ENCODE measurements at regions not wholly inside any gene's neighbourhood (a gene's known extent, or its start where the extent isn't known, plus 50 kb on each side); places are given as distances from the start of the nearest gene placed in this dataset.

DNA sequence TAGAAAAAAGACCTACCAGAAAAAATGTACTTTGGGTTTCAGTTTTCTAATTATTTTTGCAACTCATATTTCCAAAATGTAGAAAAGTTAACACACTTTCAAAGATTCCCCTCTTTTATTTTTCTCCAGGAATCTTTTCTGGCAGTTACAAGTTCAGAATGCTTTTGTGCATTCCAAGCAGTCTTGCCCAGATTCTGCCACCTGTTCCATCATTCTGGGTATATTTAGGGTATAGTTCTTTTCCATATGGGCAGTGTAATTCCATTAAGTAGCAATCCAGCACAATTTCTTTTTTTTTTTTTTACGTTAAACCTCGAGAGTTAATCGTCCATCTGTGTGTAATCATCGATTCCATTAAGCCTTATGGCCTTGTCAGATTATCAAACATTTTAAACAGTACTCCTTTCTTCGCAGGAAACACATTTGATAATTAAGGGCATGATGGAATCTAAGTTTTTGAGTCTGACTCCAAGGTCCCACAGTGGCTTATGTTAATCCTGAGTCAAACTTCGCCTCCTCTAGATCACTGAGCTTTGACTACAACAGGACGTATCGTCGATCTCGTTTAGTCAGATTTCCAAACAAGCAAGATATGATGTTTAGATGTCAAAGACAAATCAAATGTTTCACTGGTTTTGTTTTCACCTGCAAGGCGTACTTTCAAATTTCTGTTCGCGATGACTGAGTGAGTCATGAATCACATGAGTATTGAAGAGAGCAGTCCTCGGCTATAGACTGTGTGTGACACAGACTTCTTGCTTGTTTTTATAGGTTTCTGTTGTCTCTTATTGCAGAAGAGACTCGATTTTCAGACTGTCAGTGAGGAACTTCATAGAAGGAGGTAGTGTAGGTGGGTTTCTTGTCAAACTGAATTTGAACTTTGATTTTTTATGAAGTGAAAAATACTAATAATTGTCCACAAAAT, 118.9 kb upstream of the GK2 start:
- Histone ChIP-seq H3K14ac (replicated peaks; ENCODE audit: low read depth, low read length) (no peak overlapping the region), H2BK120ac (ENCODE audit: low read depth, low read length) (no peak overlapping the region), H3K4me3 (ENCODE audit: insufficient read depth, low read depth, low read length) (no peak overlapping the region), H3K79me1 (ENCODE audit: low read depth in 1 of 2, low read length in 2 of 2) (no peaks in the 10 kb centered on the region), H2BK20ac (ENCODE audit: low read depth, low read length) (no peak overlapping the region), H3K4me1 (ENCODE audit: control insufficient read depth, insufficient read depth, low read length) (no peaks in the 10 kb centered on the region), H3K27ac (ENCODE audit: insufficient read depth, low read length) (no peak overlapping the region), H2BK5ac (ENCODE audit: low read depth, low read length, poor library complexity, severe bottlenecking) (no peak overlapping the region), H2AK9ac (replicated peaks; ENCODE audit: low read depth, low read length, poor library complexity) (no peak overlapping the region), H3K9ac (ENCODE audit: low read depth, low read length) (no peak overlapping the region), H4K91ac (ENCODE audit: insufficient read depth, low read depth, low read length) (no peak overlapping the region), H3K56ac (ENCODE audit: extremely low read depth, insufficient read depth, low read length) (no peak overlapping the region), H4K5ac (ENCODE audit: low read depth, low read length) (no peak overlapping the region), H3K9me1 (ENCODE audit: insufficient read depth, low read length) (no peaks in the 10 kb centered on the region), H4K20me1 (ENCODE audit: insufficient read depth, low read length) (no peaks in the 10 kb centered on the region), H2AK5ac (ENCODE audit: low read depth, low read length) (no peak overlapping the region), H3K18ac (ENCODE audit: low read depth, low read length) (no peak overlapping the region), H2AFZ (replicated peaks; ENCODE audit: low read length, poor library complexity) (no peak overlapping the region), H3K9me3 (ENCODE audit: control insufficient read depth, insufficient read depth, low read length) (no peaks in the 10 kb centered on the region), H3K23ac (ENCODE audit: low read depth, low read length) (no peak overlapping the region), H3K36me3 (ENCODE audit: control insufficient read depth, insufficient read depth, low read length) (no peaks in the 10 kb centered on the region), H3K4ac (ENCODE audit: low read depth, low read length) (no peak overlapping the region), H2BK15ac (ENCODE audit: low read depth, low read length) (no peak overlapping the region), H4K8ac (ENCODE audit: low read depth in 2 of 2, low read length in 2 of 2) (no peak overlapping the region), H3K27me3 (ENCODE audit: control insufficient read depth, insufficient read depth, low read length) (no peaks in the 10 kb centered on the region), H3K4me2 (ENCODE audit: low read depth, low read length) (no peak overlapping the region)
- ATAC-seq (ENCODE audit: low read depth) (no peak), DNase-seq (no peak)
- POLR2A ChIA-PET (ENCODE audit: unreplicated experiment), result no interaction called here
- in situ Hi-C loops (cut with MboI; ENCODE audit: low sequenced_read_pairs), result no loop called here
- intact Hi-C loops (cut with micrococcal nuclease), result no loop called here
- BruUV-seq (replicated peaks), result no TSS peak
- 70% methylated on average over 2 of the region's 15 CpGs; no CpG with 5 or more reads in 1 of the 2 experiments for WGBS, 2 experiments (ENCODE audit: extremely low coverage in 2 of 2, insufficient read length in 1 of 2)
- dilution Hi-C loops (cut with HindIII; ENCODE audit: low sequenced_read_pairs, unreplicated experiment), result no loop called here
- CTCF ChIA-PET, result interaction anchor here (1.1 kb wide), 1 partner anchor 669 kb away, joined by 3 read pairs; no protein-coding TSS in a partner anchor
- no peak for TF ChIP-seq SMC3 (IDR thresholded peaks at IDR 0.05; ENCODE audit: low read depth, low read length)
- no peak for TF ChIP-seq RAD21 (IDR thresholded peaks at IDR 0.05; ENCODE audit: low read length)
- TF ChIP-seq FOS (IDR thresholded peaks at IDR 0.05; ENCODE audit: low read depth, low read length), result no peak

Measured in IMR-90 (cell line).